Mucosa of descending colon (tissue), 3 donors: ENCODE measurements at regions not wholly inside any gene's neighbourhood (a gene's known extent, or its start where the extent isn't known, plus 50 kb on each side); places are given as distances from the start of the nearest gene placed in this dataset.
"Not testable (repeated sequence)": the region's sequence is repeated elsewhere in the genome, so short reads cannot be mapped to it uniquely, and the experiment has no call there.

Experiments
- ATAC-seq: fragments of 200-7000 bp; cut with Tn5 transposase; one replicate; pipeline ENCODE4 v1.9.1; 2020; ENCODE audit warnings: mild to moderate bottlenecking, moderate library complexity
- DNase-seq, 3 donors: peaks; one replicate each; pipeline ENCODE4 v3.0.0-alpha.2; 2020
- H3K36me3 ChIP-seq: fragments of 200-600 bp; one replicate; pipeline ENCODE4 v1.8.0; 2021; ENCODE audit warnings: low read depth, mild to moderate bottlenecking
- H3K4me1 ChIP-seq: fragments of 200-600 bp; one replicate; pipeline ENCODE4 v1.8.0; 2021; ENCODE audit warnings: low read depth, mild to moderate bottlenecking
- H3K4me3 ChIP-seq: fragments of 200-600 bp; one replicate; pipeline ENCODE4 v1.8.0; 2021; ENCODE audit warnings: mild to moderate bottlenecking
- H3K9me3 ChIP-seq: fragments of 200-600 bp; one replicate; pipeline ENCODE4 v1.8.0; 2021; ENCODE audit warnings: mild to moderate bottlenecking
- CTCF ChIP-seq: fragments of 200-600 bp; IDR thresholded peaks from one replicate; pipeline ENCODE4 v1.8.0; 2022; ENCODE audit warnings: antibody characterized with exemption, mild to moderate bottlenecking
- intact Hi-C, 2 donors: fragments of 100-400 bp; cut with DNase I in 1 of 2; cut with micrococcal nuclease in 1 of 2; formaldehyde crosslinking; loops; one replicate each; pipeline versions ENCODE4 v1.11.0 to v1.11.1; 2022; cut with DNase I, micrococcal nuclease
- donor health status: DM: no; HTN: no; CAD: no; lungs with moderate emphysema.
- donor health status: DM: no; HTN: no; CAD: no.
- donor health status: DM: no; HTN: yes; CAD: no.

- no peak for TF ChIP-seq CTCF
- H3K4me1 ChIP-seq = no peaks in the 10 kb centered on the region
- no peak for ATAC-seq
- DNase-seq = no peak
- no peaks in the 10 kb centered on the region for H3K9me3 ChIP-seq
- intact Hi-C loops = no loop called here
- H3K36me3 ChIP-seq = no peaks in the 10 kb centered on the region
- no peak overlapping the region for H3K4me3 ChIP-seq
Measured at GRCh38 chr3:75320369-75320768, 343.8 kb upstream of the FRG2C start.

- no peak for TF ChIP-seq CTCF
- ATAC-seq (no peak), DNase-seq (no peak)
- Histone ChIP-seq H3K9me3 (no peaks in the 10 kb centered on the region), H3K36me3 (no peaks in the 10 kb centered on the region), H3K4me1 (no peaks in the 10 kb centered on the region), H3K4me3 (no peak overlapping the region)
- intact Hi-C loops = no loop called here
Measured at GRCh38 chr3:75321060-75321459, 343.1 kb upstream of the FRG2C start.

GRCh38 chr3:75323936-75324335, 340.2 kb upstream of the FRG2C start:
- H3K4me3 ChIP-seq, intact Hi-C loops, H3K36me3 ChIP-seq, H3K9me3 ChIP-seq, DNase-seq, H3K4me1 ChIP-seq, ATAC-seq: not testable (repeated sequence)

- no peak for TF ChIP-seq CTCF
- Histone ChIP-seq H3K36me3 (no peaks in the 10 kb centered on the region), H3K4me1 (no peaks in the 10 kb centered on the region), H3K9me3 (no peaks in the 10 kb centered on the region), H3K4me3 (no peak overlapping the region)
- no peak for ATAC-seq
- no peak for DNase-seq
- intact Hi-C loops = no loop called here
Measured at GRCh38 chr3:75325716-75326115, 338.4 kb upstream of the FRG2C start.

- intact Hi-C loops = no loop called here
- TF ChIP-seq CTCF = no peak
- Histone ChIP-seq H3K4me1 (no peaks in the 10 kb centered on the region), H3K9me3 (no peaks in the 10 kb centered on the region), H3K36me3 (no peaks in the 10 kb centered on the region), H3K4me3 (no peak overlapping the region)
- DNase-seq (no peak), ATAC-seq (no peak)
Measured at GRCh38 chr3:75327453-75327852, 336.7 kb upstream of the FRG2C start.

- no peak for TF ChIP-seq CTCF
- intact Hi-C loops = no loop called here
- Histone ChIP-seq H3K9me3 (no peaks in the 10 kb centered on the region), H3K4me1 (no peaks in the 10 kb centered on the region), H3K4me3 (no peak overlapping the region), H3K36me3 (no peaks in the 10 kb centered on the region)
- ATAC-seq (no peak), DNase-seq (no peak)
Measured at GRCh38 chr3:75329476-75330097, 334.5 kb upstream of the FRG2C start.

- H3K9me3 ChIP-seq, H3K4me3 ChIP-seq, ATAC-seq, H3K4me1 ChIP-seq, DNase-seq, H3K36me3 ChIP-seq, intact Hi-C loops: not testable (repeated sequence)
Measured at GRCh38 chr3:75330446-75330845, 333.7 kb upstream of the FRG2C start.

- intact Hi-C loops, H3K36me3 ChIP-seq, DNase-seq, H3K4me3 ChIP-seq, H3K4me1 ChIP-seq, H3K9me3 ChIP-seq, ATAC-seq: not testable (repeated sequence)
Measured at GRCh38 chr3:75332090-75332489, 332.0 kb upstream of the FRG2C start.
